ENCODE measurements at regions not wholly inside any gene's neighbourhood (a gene's known extent, or its start where the extent isn't known, plus 50 kb on each side); places are given as distances from the start of the nearest gene placed in this dataset.
"Not testable (repeated sequence)": the region's sequence is repeated elsewhere in the genome, so short reads cannot be mapped to it uniquely, and the experiment has no call there.

GRCh38 chr13:97723655-97724054 is 229.8 kb upstream of the IPO5 start:
- DNase-seq (ENCODE audit: low read depth, low spot score), result no peak

DNA sequence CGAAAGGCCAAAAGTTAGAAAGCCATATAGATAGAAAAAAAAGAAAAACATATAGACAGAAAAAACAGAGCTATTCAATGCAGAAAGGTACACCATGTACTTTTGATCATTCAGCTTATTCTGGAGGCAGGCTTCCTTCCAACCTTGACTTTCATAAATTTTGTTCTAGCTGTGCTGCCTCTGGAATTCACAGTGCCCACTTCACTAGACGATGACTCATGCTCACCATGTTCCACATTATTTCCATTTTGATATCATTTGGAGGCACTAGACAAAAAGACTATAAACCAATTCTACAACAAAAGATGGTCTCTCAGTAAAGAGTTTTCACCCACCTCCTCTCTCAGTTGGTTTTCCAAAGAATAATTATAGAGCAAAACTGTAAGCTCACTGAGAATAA is 229.0 kb upstream of the IPO5 start:
- DNase-seq (ENCODE audit: low read depth, low spot score), result no peak

DNA sequence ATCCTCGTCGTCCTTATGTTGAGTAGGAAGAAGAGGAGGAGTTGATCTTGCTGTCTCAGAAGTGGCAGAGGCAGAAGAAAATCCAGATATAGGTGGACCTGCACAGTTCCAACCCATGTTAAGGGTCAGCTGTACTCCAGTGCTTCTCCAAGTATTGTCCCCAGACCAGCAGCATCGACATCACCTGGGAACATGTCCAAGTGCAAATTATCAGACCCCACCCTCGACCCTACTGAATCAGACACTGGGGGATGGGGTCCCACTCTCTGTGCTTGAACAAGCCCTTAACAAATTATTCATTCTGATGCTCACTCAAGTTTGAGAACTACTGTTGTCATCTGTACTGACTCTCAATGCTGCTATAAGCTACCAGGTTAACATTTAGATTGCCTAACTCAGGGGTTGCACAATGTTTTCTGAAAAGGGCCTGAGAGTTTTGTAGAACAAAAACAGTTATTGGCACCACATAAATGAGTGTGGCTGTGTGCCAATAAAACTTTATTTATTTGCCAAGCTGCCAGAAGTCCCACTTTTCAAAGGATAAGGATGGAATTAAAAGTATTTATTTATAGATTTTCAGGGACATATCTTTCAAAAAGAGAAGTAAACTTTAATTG is 226.7 kb upstream of the IPO5 start:
- no peak for DNase-seq (ENCODE audit: low read depth, low spot score)

DNA sequence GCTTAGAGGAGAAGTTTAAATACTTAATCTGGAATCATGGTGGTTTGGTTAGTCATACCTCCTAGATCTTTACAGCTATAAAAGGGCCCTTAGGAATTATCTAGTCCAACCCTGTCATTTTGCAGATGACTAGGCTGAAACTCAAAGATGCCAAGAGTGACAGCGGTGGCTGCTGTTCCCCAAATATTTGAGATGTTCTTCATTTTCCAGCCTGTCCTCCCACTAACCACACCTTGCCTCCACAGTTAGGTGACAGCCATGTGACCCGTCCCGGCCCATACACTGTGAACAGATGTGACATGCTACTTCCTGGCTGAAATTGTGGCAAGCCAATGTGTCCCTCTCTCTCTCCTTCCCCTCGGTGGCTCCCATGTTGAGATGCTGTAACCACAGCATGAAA is 225.5 kb upstream of the IPO5 start:
- DNase-seq (ENCODE audit: low read depth, low spot score), result no peak

GRCh38 chr13:97736436-97736835 is 217.0 kb upstream of the IPO5 start:
- no peak for DNase-seq (ENCODE audit: low read depth, low spot score)

DNA sequence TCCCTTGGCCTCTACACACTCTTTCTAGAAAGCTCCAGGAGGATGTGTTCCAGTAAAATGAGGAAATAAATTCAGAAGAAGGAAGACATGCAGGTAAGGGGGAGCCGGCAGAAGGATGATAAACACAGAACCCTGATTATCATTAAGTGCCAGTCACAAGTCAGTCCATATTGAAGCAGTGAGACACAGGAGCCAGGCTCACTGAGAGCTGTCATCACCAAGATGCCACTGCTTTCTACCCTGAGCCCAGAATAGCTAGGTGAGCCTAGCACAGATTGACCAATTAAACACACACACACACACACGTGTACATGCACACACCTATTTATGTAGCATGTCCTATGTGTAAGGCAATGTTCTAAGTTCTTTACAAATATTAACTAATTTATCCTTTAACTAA is 211.4 kb upstream of the IPO5 start:
- no peak for DNase-seq (ENCODE audit: low read depth, low spot score)

DNA sequence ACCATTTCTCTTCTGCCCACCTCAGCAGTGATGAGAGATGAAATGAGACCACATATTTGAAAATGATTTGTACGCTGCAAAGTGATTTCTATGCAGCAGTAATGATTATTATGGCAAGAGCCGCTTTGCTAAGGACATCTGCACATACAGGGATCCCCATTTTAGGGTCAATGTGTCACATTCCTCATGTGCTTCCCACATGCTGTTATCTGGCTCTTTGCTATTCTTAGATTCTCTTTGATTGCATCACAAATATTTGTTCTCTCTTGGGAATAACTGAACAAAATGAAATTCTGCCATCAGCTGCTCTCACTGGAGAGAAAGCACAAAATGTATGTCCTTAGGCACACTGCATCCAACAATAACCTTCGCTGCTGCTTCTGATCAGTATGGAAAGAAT is 209.5 kb upstream of the IPO5 start:
- no peak for DNase-seq (ENCODE audit: low read depth, low spot score)

DNA sequence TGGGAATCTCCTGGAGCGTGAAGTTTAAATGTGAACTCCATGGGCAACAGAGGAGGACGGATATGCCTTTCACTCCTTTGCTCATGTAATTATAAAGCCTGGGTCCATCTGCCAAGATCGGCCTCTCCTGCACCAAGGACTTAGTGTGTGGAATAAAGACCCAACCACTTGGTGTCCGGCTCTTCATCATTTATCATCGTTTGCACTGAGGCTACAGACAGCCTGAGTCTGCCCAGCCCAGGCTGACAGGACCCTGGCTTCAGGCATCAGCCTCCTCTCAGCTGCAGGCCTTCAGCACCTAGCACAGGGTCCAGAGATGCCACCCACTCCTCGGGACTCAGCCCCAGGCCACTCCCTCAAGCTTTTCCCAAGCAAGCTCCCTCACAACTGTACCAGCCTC is 206.8 kb upstream of the IPO5 start:
- no peak for DNase-seq (ENCODE audit: low read depth, low spot score)

- DNase-seq (ENCODE audit: low read depth, low spot score), result no peak
Measured at GRCh38 chr13:97749174-97749573, 204.3 kb upstream of the IPO5 start.

DNA sequence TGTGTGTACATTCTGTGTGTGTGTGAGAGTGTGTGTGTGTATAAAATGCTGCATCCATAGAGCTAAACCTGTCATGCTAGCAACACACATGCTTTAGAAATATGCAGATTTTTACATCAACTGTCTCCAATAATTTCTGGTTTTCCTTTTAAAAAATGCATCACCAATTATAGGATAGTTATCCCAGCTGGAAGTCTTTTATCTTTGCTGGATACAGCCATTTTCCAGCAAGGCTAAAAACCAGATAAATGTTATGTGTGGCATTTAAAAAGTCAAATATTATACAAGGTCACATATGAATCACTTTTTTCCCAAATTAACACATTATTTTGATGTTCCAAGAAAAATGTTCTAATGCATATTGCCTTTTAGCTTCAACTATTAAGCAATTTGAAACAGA is 202.0 kb upstream of the IPO5 start:
- DNase-seq (ENCODE audit: low read depth, low spot score), result no peak

DNA sequence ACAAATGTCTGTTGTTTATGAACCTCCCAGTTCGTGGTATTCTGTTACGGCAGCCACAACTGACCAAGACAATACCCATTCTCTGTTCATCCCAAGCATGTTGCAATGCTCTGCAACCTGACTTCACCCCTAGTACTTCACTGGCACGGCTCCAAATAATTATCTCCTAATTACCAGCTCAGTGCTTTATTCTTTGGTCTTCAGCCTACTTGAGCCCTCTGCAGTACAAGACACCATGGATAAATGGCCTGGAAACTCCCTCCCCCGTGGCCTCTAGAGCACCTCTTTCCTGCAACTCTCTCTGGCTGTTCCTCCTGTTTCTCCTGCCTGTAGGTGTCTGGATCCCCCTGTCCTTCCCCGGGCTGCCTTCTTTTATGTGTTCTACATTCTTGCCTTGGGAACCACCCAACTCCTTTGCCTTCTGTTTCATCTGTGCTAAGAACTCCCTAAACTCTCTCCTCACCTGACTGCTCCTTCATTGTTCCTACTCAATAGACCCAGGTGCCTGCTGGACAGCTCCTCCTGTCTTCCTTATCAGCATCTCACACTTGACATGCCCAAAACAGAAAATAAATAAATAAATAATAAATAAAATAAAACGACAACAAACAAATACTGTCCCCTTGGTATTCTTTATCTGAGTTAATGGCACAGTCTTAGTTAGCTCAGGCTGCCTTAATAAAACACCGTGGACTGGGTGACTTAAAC is 200.4 kb upstream of the IPO5 start:
- DNase-seq (ENCODE audit: low read depth, low spot score), result no peak

DNA sequence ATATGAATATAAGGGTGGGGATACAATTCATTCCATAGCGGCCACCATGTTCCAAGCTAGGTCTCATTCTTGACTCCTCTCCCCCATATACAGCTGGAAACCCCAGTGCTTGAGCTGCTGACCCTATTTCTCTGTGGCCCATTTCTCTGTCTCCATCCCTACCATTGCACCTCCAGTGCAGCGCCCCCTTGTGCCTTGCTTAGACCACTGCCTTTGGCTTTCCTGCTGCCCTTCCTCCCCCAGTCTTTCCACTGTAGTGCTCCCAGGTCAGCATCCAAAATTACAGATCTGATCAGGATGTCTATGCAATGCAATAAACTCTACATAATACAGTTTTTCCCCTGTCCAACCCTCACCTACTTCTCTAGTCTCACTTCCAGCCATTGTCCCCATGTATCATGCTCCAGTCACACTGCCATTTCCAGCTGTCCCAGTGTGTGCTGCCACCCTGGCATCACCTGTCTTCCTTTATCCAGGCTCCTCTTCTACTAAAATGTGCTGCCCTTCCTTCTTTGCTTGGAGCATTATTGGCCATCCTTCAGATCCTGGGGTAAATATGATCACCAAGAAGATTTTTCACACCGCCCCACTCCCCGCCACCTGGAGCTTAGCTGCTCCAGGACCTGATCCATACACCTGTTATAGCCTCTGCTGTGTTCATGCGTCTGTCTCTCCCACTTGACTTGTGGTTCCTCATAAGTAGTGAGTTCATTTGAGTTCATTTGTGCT is 199.4 kb upstream of the IPO5 start:
- no peak for DNase-seq (ENCODE audit: low read depth, low spot score)

DNA sequence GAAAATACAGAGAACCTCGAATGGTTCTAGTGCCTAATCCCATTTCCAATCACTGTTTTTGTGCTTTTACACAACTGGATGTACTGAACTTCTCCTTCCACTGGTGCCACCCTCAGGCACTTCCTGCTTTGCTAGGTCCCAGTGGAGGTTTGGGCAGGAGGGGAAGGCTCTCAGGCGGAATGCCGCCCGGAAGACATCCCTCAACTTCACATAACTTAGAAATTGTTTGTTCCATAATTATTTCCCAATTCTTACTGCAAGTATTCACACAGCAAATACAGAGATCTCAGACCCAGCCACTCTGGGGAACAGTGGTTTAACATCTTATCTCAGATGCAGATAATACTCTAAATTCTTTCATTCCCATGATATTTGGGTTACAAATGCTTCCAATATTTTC is 195.7 kb upstream of the IPO5 start:
- no peak for DNase-seq (ENCODE audit: low read depth, low spot score)

- DNase-seq (ENCODE audit: low read depth, low spot score), result no peak
Measured at GRCh38 chr13:97758317-97758716, 195.2 kb upstream of the IPO5 start.

DNA sequence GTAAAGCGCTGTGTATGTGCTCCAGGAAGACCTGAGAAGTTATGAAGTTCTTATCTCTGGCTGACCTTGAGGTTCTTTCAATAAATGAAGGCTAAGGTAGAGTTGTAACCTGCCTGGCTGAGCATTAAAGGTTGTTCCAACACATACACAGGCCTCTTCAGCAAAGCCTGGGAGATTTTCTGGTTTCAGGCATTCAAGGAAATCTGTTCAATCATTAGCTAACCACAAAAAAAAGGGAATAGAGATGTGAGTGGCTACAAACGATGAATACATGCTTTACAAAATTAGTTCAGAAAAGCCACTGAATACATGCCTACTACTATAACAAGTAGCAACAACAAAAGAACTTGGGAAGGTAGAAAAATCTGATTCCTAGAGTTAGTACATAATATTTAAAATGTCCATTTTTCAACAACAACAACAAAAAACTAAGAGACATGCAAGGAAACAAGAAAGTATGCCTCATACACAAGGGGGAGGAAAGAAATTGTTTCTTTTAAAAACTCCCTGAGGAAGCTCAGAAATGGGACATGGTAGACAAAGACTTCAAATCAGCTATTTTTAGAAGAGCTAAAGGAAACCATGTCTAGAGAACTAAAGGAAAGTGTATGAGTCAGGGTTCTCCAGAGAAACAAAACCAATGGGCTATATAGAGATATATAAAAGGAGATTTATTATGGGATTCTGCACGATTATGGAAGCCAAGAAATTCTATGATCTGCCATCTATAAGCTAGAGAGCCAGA is 191.5 kb upstream of the IPO5 start:
- DNase-seq (ENCODE audit: low read depth, low spot score), result no peak

DNA sequence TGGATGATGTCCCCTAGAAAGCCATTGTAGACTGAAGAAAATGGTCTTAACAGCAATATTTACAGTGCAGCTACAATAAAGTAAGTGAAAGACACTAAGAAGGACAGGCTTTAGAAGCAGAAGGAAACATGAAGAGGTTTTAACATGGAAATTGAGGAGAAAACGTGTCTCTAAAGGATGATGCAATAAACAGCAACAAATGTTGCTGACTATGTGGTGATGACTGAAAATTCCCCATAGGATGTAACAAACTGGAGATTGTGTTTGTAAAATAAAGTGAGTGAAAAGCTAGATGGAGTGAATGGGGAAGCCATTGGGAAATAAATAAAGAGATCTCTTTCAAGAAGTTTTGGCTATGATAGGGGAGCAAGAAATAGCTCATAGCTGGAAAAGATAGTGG is 186.7 kb upstream of the IPO5 start:
- no peak for DNase-seq (ENCODE audit: low read depth, low spot score)

DNA sequence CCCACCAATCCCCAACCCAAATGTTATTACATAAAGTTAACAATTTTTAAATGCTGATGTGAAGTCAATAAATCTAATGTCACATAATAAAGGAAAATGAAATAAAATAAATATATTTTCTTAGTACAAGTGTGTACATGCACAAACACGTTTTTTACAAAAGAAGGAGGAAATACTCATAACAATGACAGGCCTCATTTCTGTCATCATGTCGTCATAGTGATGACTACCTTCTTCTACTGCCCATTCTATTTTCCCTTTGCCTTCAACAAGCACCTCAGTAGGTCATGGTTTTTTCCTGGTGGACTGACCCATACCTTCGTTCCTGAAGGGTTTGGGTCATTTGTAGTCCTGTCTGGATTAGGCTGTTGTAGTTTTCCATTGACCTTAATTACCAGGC is 185.3 kb upstream of the IPO5 start:
- DNase-seq (ENCODE audit: low read depth, low spot score), result no peak

- not testable (repeated sequence) for DNase-seq (ENCODE audit: low read depth, low spot score)
Measured at GRCh38 chr13:97770231-97770630, 183.2 kb upstream of the IPO5 start.

GRCh38 chr13:97772466-97772865 is 181.0 kb upstream of the IPO5 start:
- not testable (repeated sequence) for DNase-seq (ENCODE audit: low read depth, low spot score)

DNA sequence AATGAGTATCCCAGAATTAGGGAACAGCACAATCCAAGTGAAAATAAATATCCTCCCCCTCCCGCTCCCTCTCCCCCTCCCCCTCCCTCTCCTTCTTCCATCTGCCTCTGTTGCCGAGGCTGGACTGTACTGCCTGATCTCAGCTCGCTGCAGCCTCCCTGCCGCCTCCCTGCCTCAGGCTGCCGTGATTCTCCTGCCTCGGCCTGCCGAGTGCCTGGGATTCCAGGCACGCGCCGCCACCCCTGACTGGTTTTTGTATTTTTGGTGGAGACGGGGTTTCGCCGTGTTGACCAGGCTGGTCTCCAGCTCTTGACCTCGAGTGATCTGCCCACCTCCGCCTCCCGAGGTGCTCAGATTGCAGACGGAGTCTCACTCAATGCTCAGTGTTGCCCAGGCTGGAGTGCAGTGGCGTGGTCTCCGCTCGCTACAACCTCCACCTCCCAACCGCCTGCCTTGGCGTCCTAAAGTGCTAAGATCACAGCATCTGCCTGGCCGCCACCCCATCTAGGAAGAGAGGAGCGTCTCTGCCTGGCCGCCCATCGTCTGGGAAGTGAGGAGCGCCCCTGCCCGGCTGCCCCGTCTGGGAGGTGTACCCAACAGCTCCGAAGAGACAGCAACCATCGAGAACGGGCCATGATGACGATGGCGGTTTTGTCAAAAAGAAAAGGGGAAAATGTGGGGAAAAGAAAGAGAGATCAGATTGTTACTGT is 178.9 kb upstream of the IPO5 start:
- not testable (repeated sequence) for DNase-seq (ENCODE audit: low read depth, low spot score)

DNA sequence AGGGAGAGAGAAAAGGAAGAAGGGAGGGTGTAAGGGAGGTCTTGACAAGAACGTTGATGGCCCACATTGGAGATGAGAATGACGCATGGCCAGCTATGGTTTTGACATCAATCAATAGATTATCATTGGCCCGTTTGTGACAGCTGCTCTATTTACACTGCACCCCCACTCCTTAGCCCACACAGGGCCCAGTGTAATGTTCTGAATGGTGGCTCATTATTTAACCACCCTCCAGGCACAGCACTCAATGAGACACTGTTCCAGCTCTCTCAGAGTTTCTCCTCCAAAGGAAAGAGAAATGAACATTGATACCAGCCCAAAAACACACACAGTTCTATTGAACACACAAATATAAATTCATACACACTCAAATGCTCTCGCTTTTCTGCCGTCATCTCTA is 173.0 kb upstream of the IPO5 start:
- DNase-seq (ENCODE audit: low read depth, low spot score), result no peak

GRCh38 chr13:97781891-97782305 is 171.6 kb upstream of the IPO5 start:
- no peak for DNase-seq (ENCODE audit: low read depth, low spot score)

Measured in iPS DF 19.7 (cell line).